Thyroid gland (tissue), 4 donors: ENCODE measurements at regions not wholly inside any gene's neighbourhood (a gene's known extent, or its start where the extent isn't known, plus 50 kb on each side); places are given as distances from the start of the nearest gene placed in this dataset.
"Not testable (repeated sequence)": the region's sequence is repeated elsewhere in the genome, so short reads cannot be mapped to it uniquely, and the experiment has no call there.

Experiments used
- DNase-seq, 2 donors: peaks; one replicate each; pipeline ENCODE4 v3.0.0-alpha.2; 2019
- H3K27ac ChIP-seq, 3 donors: fragments of 200-600 bp; sonication (generic); 1 replicate in 2 of 3; 2 replicates in 1 of 3; pipeline ENCODE4 v1.5.1; 2016 to 2019; ENCODE audit warnings: mild to moderate bottlenecking in 1 of 3, moderate library complexity in 1 of 3
- H3K27me3 ChIP-seq: fragments of 200-600 bp; sonication (generic); one replicate; pipeline ENCODE4 v1.5.1; 2019
- H3K36me3 ChIP-seq, 2 donors: fragments of 200-600 bp; sonication (generic); one replicate each; pipeline ENCODE4 v1.5.1; 2016 to 2019
- H3K4me1 ChIP-seq, 2 donors: fragments of 200-600 bp; sonication (generic); one replicate each; pipeline ENCODE4 v1.5.1; 2017 to 2019
- H3K4me3 ChIP-seq, 3 donors: fragments of 200-600 bp; sonication (generic); replicated peaks in 1 of 3; 1 replicate in 2 of 3; 2 replicates in 1 of 3; pipeline ENCODE4 v1.5.1; 2016; ENCODE audit warnings: mild to moderate bottlenecking in 1 of 3
- H3K9me3 ChIP-seq: fragments of 200-600 bp; sonication (generic); one replicate; pipeline ENCODE4 v1.5.1; 2017
- POLR2A ChIP-seq, 2 donors: fragments of 450-650 bp; IDR thresholded peaks; one replicate each; pipeline ENCODE4 v1.6.1; 2017; ENCODE audit warnings: antibody characterized with exemption in 2 of 2, mild to moderate bottlenecking in 2 of 2, moderate library complexity in 1 of 2
- WGBS, 2 donors: methylation state at CpG; one replicate each; pipeline ENCODE4 v1.1.5; 2017; 5-methylcytosine and 5-hydroxymethylcytosine counted together
- intact Hi-C: fragments of 100-400 bp; cut with DNase I; formaldehyde crosslinking; loops from one replicate; pipeline ENCODE4 v1.15.1; 2023
- TF ChIP-seq, protein P1 (sequence below), 6 experiments: fragments of 200-600 bp in 3 of 6; fragments of 450-650 bp in 3 of 6; sonication (generic) in 3 of 6; IDR thresholded peaks; one replicate each; pipeline ENCODE4 v1.5.1; 2016 to 2019; ENCODE audit warnings: antibody characterized with exemption in 6 of 6, mild to moderate bottlenecking in 2 of 6, inconsistent platforms in 1 of 6, moderate library complexity in 1 of 6

DNA sequence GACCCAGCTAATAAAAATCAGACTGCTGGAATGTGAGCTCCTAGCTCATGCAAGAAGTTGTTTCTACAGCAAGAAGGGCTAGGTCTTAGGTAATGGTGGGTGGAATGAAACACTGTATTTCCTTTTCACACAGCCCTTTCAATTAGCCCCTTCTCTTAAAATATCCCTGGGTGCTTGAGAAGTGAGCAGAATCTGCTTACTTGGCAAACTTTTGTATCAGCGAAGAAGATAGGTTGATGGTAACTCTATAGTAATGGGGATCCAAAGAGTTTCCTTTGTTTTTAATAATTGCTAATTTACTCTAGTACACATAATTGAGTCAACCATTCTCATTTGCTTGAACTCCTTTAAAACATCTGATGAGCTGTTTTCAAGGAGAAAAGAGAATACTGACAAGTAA is 100.6 kb upstream of the FSCB start:
- TF ChIP-seq POLR2A (IDR thresholded peaks at IDR 0.05) = no peak
- TF ChIP-seq, protein P1, sequence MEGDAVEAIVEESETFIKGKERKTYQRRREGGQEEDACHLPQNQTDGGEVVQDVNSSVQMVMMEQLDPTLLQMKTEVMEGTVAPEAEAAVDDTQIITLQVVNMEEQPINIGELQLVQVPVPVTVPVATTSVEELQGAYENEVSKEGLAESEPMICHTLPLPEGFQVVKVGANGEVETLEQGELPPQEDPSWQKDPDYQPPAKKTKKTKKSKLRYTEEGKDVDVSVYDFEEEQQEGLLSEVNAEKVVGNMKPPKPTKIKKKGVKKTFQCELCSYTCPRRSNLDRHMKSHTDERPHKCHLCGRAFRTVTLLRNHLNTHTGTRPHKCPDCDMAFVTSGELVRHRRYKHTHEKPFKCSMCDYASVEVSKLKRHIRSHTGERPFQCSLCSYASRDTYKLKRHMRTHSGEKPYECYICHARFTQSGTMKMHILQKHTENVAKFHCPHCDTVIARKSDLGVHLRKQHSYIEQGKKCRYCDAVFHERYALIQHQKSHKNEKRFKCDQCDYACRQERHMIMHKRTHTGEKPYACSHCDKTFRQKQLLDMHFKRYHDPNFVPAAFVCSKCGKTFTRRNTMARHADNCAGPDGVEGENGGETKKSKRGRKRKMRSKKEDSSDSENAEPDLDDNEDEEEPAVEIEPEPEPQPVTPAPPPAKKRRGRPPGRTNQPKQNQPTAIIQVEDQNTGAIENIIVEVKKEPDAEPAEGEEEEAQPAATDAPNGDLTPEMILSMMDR (IDR thresholded peaks at IDR 0.05) = no peak
- no peaks in the 10 kb centered on the region for H3K36me3 ChIP-seq
- H3K9me3 ChIP-seq = no peaks in the 10 kb centered on the region
- 95 to 98% methylated on average over 1 of the region's 1 CpG for WGBS, 2 donors
- no peak overlapping the region for H3K4me3 ChIP-seq
- intact Hi-C loops = no loop called here
- no peak overlapping the region for H3K27ac ChIP-seq
- H3K27me3 ChIP-seq = no peaks in the 10 kb centered on the region
- no peak for DNase-seq
- peaks cover 10 to 19% of the 10 kb centered on the region in 2 donors for H3K4me1 ChIP-seq

- H3K27me3 ChIP-seq = no peaks in the 10 kb centered on the region
- no peaks in the 10 kb centered on the region for H3K9me3 ChIP-seq
- no peak overlapping the region for H3K27ac ChIP-seq
- H3K4me1 ChIP-seq = peaks cover 3 to 8% of the 10 kb centered on the region in 2 donors
- intact Hi-C loops = no loop called here
- no peaks in the 10 kb centered on the region for H3K36me3 ChIP-seq
- 84 to 92% methylated on average over 3 of the region's 3 CpGs for WGBS, 2 donors
- TF ChIP-seq POLR2A (IDR thresholded peaks at IDR 0.05) = no peak
- TF ChIP-seq, protein P1 (IDR thresholded peaks at IDR 0.05) = no peak
- no peak for DNase-seq
- H3K4me3 ChIP-seq = no peak overlapping the region
Measured at GRCh38 chr14:44606576-44606975, 99.5 kb upstream of the FSCB start.

DNA sequence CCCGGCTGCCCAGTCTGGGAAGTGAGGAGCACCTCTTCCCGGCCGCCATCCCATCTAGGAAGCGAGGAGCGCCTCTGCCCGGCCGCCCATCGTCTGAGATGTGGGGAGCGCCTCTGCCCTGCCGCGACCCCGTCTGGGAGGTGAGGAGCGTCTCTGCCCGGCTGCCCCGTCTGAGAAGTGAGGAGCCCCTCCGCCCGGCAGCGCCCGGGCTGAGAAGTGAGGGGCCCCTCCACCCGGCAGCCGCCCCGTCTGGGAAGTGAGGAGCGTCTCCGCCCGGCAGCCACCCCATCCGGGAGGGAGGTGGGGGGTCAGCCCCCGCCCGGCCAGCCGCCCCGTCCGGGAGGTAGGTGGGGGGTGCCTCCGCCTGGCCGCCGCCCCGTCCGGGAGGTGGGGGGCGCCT is 94.2 kb upstream of the FSCB start:
- intact Hi-C loops, H3K27me3 ChIP-seq, H3K9me3 ChIP-seq, DNase-seq, H3K27ac ChIP-seq, H3K4me3 ChIP-seq, H3K4me1 ChIP-seq, H3K36me3 ChIP-seq: not testable (repeated sequence)
- 89 to 98% methylated on average over 23 of the region's 37 CpGs for WGBS, 2 donors

DNA sequence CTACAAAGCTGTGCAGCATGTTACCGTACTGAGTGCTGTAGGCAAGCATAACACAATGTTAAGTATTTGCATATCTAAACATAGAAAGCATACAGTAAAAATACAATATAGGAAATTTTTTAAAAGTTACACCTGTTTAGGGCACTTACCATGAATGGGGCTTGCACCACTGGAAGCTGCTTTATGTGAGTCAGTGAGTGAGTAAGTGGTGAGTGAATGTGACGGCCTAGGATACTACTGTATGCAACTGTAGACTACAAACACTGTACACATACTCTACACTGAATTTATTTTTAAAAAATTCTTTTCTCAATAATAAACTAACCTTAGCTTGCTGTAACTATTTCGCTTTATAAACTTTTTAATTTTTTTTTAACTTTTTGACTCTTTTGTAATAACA is 82.1 kb upstream of the FSCB start:
- Histone ChIP-seq H3K4me3 (no peak overlapping the region), H3K9me3 (no peaks in the 10 kb centered on the region), H3K27ac (no peak overlapping the region), H3K27me3 (no peaks in the 10 kb centered on the region), H3K4me1 (no peaks in the 10 kb centered on the region), H3K36me3 (no peaks in the 10 kb centered on the region)
- WGBS, 2 donors = 92 to 93% methylated on average over 3 of the region's 3 CpGs
- no peak for TF ChIP-seq POLR2A (IDR thresholded peaks at IDR 0.05)
- TF ChIP-seq, protein P1 (IDR thresholded peaks at IDR 0.05) = no peak
- intact Hi-C loops = no loop called here
- no peak for DNase-seq

GRCh38 chr14:44586910-44587309 is 79.8 kb upstream of the FSCB start:
- no peaks in the 10 kb centered on the region for H3K4me1 ChIP-seq
- intact Hi-C loops = no loop called here
- H3K27me3 ChIP-seq = no peaks in the 10 kb centered on the region
- TF ChIP-seq, protein P1 (IDR thresholded peaks at IDR 0.05) = no peak
- no peak for TF ChIP-seq POLR2A (IDR thresholded peaks at IDR 0.05)
- no peaks in the 10 kb centered on the region for H3K9me3 ChIP-seq
- no peaks in the 10 kb centered on the region for H3K36me3 ChIP-seq
- no peak overlapping the region for H3K27ac ChIP-seq
- H3K4me3 ChIP-seq = no peak overlapping the region
- DNase-seq = no peak

GRCh38 chr14:44576356-44576755 is 69.3 kb upstream of the FSCB start:
- intact Hi-C loops = no loop called here
- H3K27ac ChIP-seq = no peak overlapping the region
- DNase-seq = no peak
- H3K4me1 ChIP-seq = no peaks in the 10 kb centered on the region
- H3K36me3 ChIP-seq = no peaks in the 10 kb centered on the region
- TF ChIP-seq, protein P1 (IDR thresholded peaks at IDR 0.05) = no peak
- TF ChIP-seq POLR2A (IDR thresholded peaks at IDR 0.05) = no peak
- no peaks in the 10 kb centered on the region for H3K27me3 ChIP-seq
- no peaks in the 10 kb centered on the region for H3K9me3 ChIP-seq
- no peak overlapping the region for H3K4me3 ChIP-seq
